ENCODE measurements at regions not wholly inside any gene's neighbourhood (a gene's known extent, or its start where the extent isn't known, plus 50 kb on each side); places are given as distances from the start of the nearest gene placed in this dataset.
"Not testable (repeated sequence)": the region's sequence is repeated elsewhere in the genome, so short reads cannot be mapped to it uniquely, and the experiment has no call there.

- TF ChIP-seq POLR2AphosphoS5 (IDR thresholded peaks at IDR 0.05): not testable (repeated sequence)
- TF ChIP-seq, protein P1, sequence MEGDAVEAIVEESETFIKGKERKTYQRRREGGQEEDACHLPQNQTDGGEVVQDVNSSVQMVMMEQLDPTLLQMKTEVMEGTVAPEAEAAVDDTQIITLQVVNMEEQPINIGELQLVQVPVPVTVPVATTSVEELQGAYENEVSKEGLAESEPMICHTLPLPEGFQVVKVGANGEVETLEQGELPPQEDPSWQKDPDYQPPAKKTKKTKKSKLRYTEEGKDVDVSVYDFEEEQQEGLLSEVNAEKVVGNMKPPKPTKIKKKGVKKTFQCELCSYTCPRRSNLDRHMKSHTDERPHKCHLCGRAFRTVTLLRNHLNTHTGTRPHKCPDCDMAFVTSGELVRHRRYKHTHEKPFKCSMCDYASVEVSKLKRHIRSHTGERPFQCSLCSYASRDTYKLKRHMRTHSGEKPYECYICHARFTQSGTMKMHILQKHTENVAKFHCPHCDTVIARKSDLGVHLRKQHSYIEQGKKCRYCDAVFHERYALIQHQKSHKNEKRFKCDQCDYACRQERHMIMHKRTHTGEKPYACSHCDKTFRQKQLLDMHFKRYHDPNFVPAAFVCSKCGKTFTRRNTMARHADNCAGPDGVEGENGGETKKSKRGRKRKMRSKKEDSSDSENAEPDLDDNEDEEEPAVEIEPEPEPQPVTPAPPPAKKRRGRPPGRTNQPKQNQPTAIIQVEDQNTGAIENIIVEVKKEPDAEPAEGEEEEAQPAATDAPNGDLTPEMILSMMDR (IDR thresholded peaks at IDR 0.05): not testable (repeated sequence)
Observed at GRCh38 chr10:46095943-46096342, 49.9 kb upstream of the MSMB start.
